HepG2 (cell line): ENCODE measurements at regions not wholly inside any gene's neighbourhood (a gene's known extent, or its start where the extent isn't known, plus 50 kb on each side); places are given as distances from the start of the nearest gene placed in this dataset.

ENCODE experiments used
- CBX1 ChIP-seq: IDR thresholded peaks from one replicate; pipeline ENCODE4 v1.6.1; 2016; ENCODE audit warnings: antibody characterized with exemption, low read depth
- CCDC6 ChIP-seq: sonication (generic); formaldehyde crosslinking; IDR thresholded peaks from 2 replicates; pipeline ENCODE4 v1.8.1; 2022; ENCODE audit warnings: mild to moderate bottlenecking, missing genetic modification reagents, moderate library complexity
- IRX3 ChIP-seq: sonication (generic); formaldehyde crosslinking; IDR thresholded peaks from 2 replicates; pipeline ENCODE4 v1.8.1; 2023; ENCODE audit warnings: mild to moderate bottlenecking, low read depth, missing genetic modification reagents, borderline replicate concordance
- KDM5B ChIP-seq: sonication (generic); formaldehyde crosslinking; IDR thresholded peaks from 2 replicates; pipeline ENCODE4 v1.4.0; 2020; ENCODE audit warnings: missing genetic modification reagents, mild to moderate bottlenecking, borderline replicate concordance
- MBNL3 ChIP-seq: fragments of 250-450 bp; sonication (Bioruptor Pico); conservative IDR thresholded peaks from 2 replicates; pipeline ENCODE4 v1.8.0; 2022; ENCODE audit warnings: mild to moderate bottlenecking, inconsistent platforms
- NAIF1 ChIP-seq: sonication (generic); formaldehyde crosslinking; IDR thresholded peaks from 2 replicates; pipeline ENCODE4 v1.5.0; 2020; ENCODE audit warnings: mild to moderate bottlenecking, missing genetic modification reagents, borderline replicate concordance
- NFYC ChIP-seq: IDR thresholded peaks from 2 replicates; pipeline ENCODE4 v1.6.1; 2016; ENCODE audit warnings: missing genetic modification reagents, missing compliant biosample characterization
- PPARG ChIP-seq: conservative IDR thresholded peaks from 2 replicates; pipeline ENCODE4 v1.6.1; 2016; ENCODE audit warnings: missing biosample characterization, missing genetic modification reagents
- RNF219 ChIP-seq: sonication (generic); formaldehyde crosslinking; IDR thresholded peaks from 2 replicates; pipeline ENCODE4 v1.5.0; 2020; ENCODE audit warnings: mild to moderate bottlenecking, missing genetic modification reagents
- RXRA ChIP-seq: sonication (generic); formaldehyde crosslinking; IDR thresholded peaks from 2 replicates; pipeline ENCODE4 v1.5.1; 2020; ENCODE audit warnings: missing genetic modification reagents
- RXRB ChIP-seq: IDR thresholded peaks from 2 replicates; pipeline ENCODE4 v1.6.1; 2016; ENCODE audit warnings: borderline replicate concordance, missing genetic modification reagents, missing compliant biosample characterization
- SNAPC2 ChIP-seq: sonication (generic); formaldehyde crosslinking; IDR thresholded peaks from 2 replicates; pipeline ENCODE4 v1.8.1; 2022; ENCODE audit warnings: mild to moderate bottlenecking, missing genetic modification reagents
- TAF1 ChIP-seq: sonication (generic); formaldehyde crosslinking; IDR thresholded peaks from 2 replicates; pipeline ENCODE4 v1.4.0; 2020; ENCODE audit warnings: missing genetic modification reagents
- TCF12 ChIP-seq, 2 experiments: fragments of 450-650 bp in 1 of 2; sonication (generic) in 1 of 2; formaldehyde crosslinking in 1 of 2; IDR thresholded peaks; 2 replicates each; pipeline versions ENCODE4 v1.6.1 to v1.8.0; 2017 to 2022; ENCODE audit warnings: antibody characterized with exemption in 1 of 2, mild to moderate bottlenecking in 1 of 2, missing genetic modification reagents in 1 of 2, moderate library complexity in 1 of 2
- TMF1 ChIP-seq: sonication (generic); formaldehyde crosslinking; IDR thresholded peaks from 2 replicates; pipeline ENCODE4 v1.8.1; 2022; ENCODE audit warnings: low read depth, missing genetic modification reagents
- ZBTB1 ChIP-seq: sonication (generic); formaldehyde crosslinking; IDR thresholded peaks from 2 replicates; pipeline ENCODE4 v1.4.0; 2020; ENCODE audit warnings: missing genetic modification reagents, borderline replicate concordance
- ZNF652 ChIP-seq: IDR thresholded peaks from 2 replicates; pipeline ENCODE4 v1.6.1; 2016; ENCODE audit warnings: low read depth, borderline replicate concordance
- ZNF7 ChIP-seq: IDR thresholded peaks from 2 replicates; pipeline ENCODE4 v1.6.1; 2016; ENCODE audit warnings: missing biosample characterization, missing genetic modification reagents
- ZSCAN20 ChIP-seq: sonication (generic); formaldehyde crosslinking; IDR thresholded peaks from 2 replicates; pipeline ENCODE4 v1.4.0; 2020; ENCODE audit warnings: missing genetic modification reagents, mild to moderate bottlenecking, borderline replicate concordance
- ZSCAN29 ChIP-seq: sonication (generic); formaldehyde crosslinking; conservative IDR thresholded peaks from 2 replicates; pipeline ENCODE4 v1.4.0; 2020; ENCODE audit warnings: mild to moderate bottlenecking, missing genetic modification reagents
- TF ChIP-seq, protein P1 (sequence below): IDR thresholded peaks from 2 replicates; pipeline ENCODE4 v1.6.1; 2016
- TF ChIP-seq, protein P2 (sequence below): sonication (generic); formaldehyde crosslinking; IDR thresholded peaks from 2 replicates; pipeline ENCODE4 v1.8.0; 2022; ENCODE audit warnings: missing genetic modification reagents, low read depth, mild to moderate bottlenecking, borderline replicate concordance
- TF ChIP-seq, protein P3 (sequence below): sonication (generic); formaldehyde crosslinking; IDR thresholded peaks from 2 replicates; pipeline ENCODE4 v1.5.1; 2020; ENCODE audit warnings: mild to moderate bottlenecking, missing genetic modification reagents, borderline replicate concordance

DNA sequence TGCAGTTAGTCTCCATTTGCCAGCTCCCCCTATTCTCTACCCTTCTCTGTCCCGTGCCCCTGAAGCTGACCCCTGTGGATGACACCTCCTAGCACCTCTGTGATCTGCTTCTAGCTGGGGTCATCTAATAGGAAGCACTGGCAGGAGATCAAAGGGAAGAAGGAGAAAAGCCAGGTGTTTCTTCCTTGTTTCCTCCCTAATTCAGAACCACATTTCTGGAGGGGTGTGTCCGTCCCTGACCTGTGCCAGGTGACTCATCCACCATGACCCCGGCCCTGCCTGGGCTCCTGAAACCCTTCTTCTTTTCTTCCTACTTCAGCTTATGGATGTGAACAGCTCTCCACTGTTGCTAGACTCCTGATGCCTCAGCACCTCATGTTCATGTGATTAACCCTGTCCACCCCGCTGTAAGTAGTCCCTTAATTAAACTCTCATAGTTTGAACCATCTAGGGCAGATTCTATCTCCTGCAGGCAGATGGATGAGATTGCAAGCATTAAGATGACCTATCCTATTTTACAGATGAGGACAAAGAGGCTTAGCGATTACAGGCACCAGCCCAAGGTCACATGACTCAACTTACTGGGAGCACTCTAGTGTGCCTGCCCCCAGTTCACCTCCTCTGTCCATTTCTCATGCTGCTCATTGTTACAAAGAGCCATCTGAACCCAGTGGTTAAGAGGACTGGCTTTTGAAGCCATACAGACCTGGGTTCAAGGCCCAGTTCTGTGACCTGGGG lies 770.5 kb downstream of the MED13L start (continued):
- no peak for TF ChIP-seq RNF219 (CRISPR knock-in tag)
- no peak for TF ChIP-seq SNAPC2 (CRISPR knock-in tag)
- no peak for TF ChIP-seq NFYC (CRISPR knock-in tag)
- no peak for TF ChIP-seq ZBTB1 (CRISPR knock-in tag)
- 0 out of 2 replicates have a peak, but pooled peaks have one; percentile 22 for TF ChIP-seq ZSCAN29
- no peak for TF ChIP-seq TAF1 (CRISPR knock-in tag)
- no peak for TF ChIP-seq IRX3
- TF ChIP-seq RXRB (CRISPR knock-in tag), result 0 out of 2 replicates have a peak, but pooled peaks have one; percentile 34
- TF ChIP-seq NAIF1 (CRISPR knock-in tag), result no peak
- TF ChIP-seq, protein P1, sequence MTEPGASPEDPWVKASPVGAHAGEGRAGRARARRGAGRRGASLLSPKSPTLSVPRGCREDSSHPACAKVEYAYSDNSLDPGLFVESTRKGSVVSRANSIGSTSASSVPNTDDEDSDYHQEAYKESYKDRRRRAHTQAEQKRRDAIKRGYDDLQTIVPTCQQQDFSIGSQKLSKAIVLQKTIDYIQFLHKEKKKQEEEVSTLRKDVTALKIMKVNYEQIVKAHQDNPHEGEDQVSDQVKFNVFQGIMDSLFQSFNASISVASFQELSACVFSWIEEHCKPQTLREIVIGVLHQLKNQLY (CRISPR knock-in tag), result no peak
- TF ChIP-seq CCDC6 (CRISPR knock-in tag), result no peak
- TF ChIP-seq ZNF652 (CRISPR knock-in tag), result peak; percentile 76
- no peak for TF ChIP-seq TCF12 (IDR thresholded peaks at IDR 0.05)
- TF ChIP-seq TCF12 (CRISPR knock-in tag; IDR thresholded peaks at IDR 0.05), result no peak
- no peak for TF ChIP-seq MBNL3
- TF ChIP-seq, protein P2, sequence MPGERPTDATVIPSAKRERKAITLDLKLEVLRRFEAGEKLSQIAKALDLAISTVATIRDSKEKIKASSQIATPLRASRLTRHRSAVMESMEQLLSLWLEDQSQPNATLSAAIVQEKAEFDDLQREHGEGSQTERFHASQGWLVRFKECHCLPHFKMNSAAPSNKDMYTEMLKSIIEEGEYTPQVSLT (CRISPR knock-in tag), result no peak
- TF ChIP-seq CBX1, result no peak
- TF ChIP-seq, protein P3, sequence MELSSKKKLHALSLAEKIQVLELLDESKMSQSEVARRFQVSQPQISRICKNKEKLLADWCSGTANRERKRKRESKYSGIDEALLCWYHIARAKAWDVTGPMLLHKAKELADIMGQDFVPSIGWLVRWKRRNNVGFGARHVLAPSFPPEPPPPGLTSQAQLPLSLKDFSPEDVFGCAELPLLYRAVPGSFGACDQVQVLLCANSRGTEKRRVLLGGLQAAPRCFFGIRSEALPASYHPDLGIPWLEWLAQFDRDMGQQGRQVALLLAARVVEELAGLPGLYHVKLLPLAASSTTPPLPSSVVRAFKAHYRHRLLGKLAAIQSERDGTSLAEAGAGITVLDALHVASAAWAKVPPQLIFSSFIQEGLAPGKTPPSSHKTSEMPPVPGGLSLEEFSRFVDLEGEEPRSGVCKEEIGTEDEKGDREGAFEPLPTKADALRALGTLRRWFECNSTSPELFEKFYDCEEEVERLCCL (CRISPR knock-in tag), result no peak
- TF ChIP-seq KDM5B (CRISPR knock-in tag), result no peak
- peak; percentile 62; the same call in 1 of the 2 replicates for TF ChIP-seq RXRA (CRISPR knock-in tag)
- TF ChIP-seq ZSCAN20 (CRISPR knock-in tag), result no peak
- 0 out of 2 replicates have a peak, but pooled peaks have one; percentile 25 for TF ChIP-seq PPARG (CRISPR knock-in tag)
- no peak for TF ChIP-seq TMF1 (CRISPR knock-in tag)
- TF ChIP-seq ZNF7 (CRISPR knock-in tag), result no peak
